H1 (cell line): ENCODE measurements at regions not wholly inside any gene's neighbourhood (a gene's known extent, or its start where the extent isn't known, plus 50 kb on each side); places are given as distances from the start of the nearest gene placed in this dataset.

Source experiments
- PHF8 ChIP-seq: fragments of 200-600 bp; sonication (generic); conservative IDR thresholded peaks from 2 replicates; pipeline ENCODE4 v1.7.1; 2012; ENCODE audit warnings: low read depth, mild to moderate bottlenecking, inconsistent platforms, low read length, moderate library complexity
- SAP30 ChIP-seq: fragments of 300-600 bp; sonication (generic); IDR thresholded peaks from 2 replicates; pipeline ENCODE4 v1.7.1; 2012; ENCODE audit warnings: low read length, moderate library complexity, mild to moderate bottlenecking, inconsistent platforms; ENCODE audit not compliant: insufficient read depth, insufficient replicate concordance
- TAF1 ChIP-seq: IDR thresholded peaks from 2 replicates; pipeline ENCODE4 v1.6.1; 2011; ENCODE audit warnings: mild to moderate bottlenecking, low read depth, low read length
- TCF12 ChIP-seq: IDR thresholded peaks from 2 replicates; pipeline ENCODE4 v1.6.1; 2011; ENCODE audit warnings: low read depth, mild to moderate bottlenecking, low read length
- TF ChIP-seq, protein P1 (sequence below): fragments of 300-600 bp; sonication (generic); IDR thresholded peaks from 2 replicates; pipeline ENCODE4 v1.7.1; 2012; ENCODE audit warnings: low read length, moderate library complexity, mild to moderate bottlenecking, inconsistent platforms; ENCODE audit not compliant: insufficient replicate concordance
- TF ChIP-seq, protein P2 (sequence below): IDR thresholded peaks from 2 replicates; pipeline ENCODE4 v1.6.1; 2011; ENCODE audit warnings: low read depth, mild to moderate bottlenecking, low read length; ENCODE audit not compliant: insufficient read depth

DNA sequence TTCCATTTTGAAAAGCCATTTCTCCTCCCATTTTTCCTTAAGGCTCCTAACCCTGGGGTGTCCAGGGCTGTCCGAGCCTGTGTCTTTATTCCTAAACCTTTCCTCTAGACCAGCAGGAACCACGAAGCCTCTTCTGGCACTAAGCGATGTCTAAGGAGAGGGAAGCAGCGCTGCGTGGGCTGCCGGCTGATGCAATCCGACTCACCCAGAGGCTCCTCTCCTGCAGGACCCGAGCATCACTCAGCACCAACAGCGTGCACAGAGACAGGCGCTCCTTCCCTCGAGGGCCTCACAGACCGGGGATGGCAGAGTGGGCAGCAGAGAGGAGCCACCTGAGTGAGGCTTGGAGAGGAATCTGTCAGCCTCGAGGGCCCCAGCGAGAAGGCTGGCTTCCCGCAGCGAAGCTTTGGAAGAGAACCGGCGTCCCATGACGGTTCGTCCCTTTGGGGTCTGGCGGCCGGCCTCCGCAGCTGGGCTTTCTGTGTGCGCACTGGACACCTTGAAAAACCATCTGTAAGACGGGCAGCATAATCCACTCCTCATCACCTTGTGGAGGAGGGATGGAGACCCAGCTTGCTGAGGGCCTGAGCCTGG lies 174.3 kb downstream of the FOXL1 start (continued):
- TF ChIP-seq, protein P1, sequence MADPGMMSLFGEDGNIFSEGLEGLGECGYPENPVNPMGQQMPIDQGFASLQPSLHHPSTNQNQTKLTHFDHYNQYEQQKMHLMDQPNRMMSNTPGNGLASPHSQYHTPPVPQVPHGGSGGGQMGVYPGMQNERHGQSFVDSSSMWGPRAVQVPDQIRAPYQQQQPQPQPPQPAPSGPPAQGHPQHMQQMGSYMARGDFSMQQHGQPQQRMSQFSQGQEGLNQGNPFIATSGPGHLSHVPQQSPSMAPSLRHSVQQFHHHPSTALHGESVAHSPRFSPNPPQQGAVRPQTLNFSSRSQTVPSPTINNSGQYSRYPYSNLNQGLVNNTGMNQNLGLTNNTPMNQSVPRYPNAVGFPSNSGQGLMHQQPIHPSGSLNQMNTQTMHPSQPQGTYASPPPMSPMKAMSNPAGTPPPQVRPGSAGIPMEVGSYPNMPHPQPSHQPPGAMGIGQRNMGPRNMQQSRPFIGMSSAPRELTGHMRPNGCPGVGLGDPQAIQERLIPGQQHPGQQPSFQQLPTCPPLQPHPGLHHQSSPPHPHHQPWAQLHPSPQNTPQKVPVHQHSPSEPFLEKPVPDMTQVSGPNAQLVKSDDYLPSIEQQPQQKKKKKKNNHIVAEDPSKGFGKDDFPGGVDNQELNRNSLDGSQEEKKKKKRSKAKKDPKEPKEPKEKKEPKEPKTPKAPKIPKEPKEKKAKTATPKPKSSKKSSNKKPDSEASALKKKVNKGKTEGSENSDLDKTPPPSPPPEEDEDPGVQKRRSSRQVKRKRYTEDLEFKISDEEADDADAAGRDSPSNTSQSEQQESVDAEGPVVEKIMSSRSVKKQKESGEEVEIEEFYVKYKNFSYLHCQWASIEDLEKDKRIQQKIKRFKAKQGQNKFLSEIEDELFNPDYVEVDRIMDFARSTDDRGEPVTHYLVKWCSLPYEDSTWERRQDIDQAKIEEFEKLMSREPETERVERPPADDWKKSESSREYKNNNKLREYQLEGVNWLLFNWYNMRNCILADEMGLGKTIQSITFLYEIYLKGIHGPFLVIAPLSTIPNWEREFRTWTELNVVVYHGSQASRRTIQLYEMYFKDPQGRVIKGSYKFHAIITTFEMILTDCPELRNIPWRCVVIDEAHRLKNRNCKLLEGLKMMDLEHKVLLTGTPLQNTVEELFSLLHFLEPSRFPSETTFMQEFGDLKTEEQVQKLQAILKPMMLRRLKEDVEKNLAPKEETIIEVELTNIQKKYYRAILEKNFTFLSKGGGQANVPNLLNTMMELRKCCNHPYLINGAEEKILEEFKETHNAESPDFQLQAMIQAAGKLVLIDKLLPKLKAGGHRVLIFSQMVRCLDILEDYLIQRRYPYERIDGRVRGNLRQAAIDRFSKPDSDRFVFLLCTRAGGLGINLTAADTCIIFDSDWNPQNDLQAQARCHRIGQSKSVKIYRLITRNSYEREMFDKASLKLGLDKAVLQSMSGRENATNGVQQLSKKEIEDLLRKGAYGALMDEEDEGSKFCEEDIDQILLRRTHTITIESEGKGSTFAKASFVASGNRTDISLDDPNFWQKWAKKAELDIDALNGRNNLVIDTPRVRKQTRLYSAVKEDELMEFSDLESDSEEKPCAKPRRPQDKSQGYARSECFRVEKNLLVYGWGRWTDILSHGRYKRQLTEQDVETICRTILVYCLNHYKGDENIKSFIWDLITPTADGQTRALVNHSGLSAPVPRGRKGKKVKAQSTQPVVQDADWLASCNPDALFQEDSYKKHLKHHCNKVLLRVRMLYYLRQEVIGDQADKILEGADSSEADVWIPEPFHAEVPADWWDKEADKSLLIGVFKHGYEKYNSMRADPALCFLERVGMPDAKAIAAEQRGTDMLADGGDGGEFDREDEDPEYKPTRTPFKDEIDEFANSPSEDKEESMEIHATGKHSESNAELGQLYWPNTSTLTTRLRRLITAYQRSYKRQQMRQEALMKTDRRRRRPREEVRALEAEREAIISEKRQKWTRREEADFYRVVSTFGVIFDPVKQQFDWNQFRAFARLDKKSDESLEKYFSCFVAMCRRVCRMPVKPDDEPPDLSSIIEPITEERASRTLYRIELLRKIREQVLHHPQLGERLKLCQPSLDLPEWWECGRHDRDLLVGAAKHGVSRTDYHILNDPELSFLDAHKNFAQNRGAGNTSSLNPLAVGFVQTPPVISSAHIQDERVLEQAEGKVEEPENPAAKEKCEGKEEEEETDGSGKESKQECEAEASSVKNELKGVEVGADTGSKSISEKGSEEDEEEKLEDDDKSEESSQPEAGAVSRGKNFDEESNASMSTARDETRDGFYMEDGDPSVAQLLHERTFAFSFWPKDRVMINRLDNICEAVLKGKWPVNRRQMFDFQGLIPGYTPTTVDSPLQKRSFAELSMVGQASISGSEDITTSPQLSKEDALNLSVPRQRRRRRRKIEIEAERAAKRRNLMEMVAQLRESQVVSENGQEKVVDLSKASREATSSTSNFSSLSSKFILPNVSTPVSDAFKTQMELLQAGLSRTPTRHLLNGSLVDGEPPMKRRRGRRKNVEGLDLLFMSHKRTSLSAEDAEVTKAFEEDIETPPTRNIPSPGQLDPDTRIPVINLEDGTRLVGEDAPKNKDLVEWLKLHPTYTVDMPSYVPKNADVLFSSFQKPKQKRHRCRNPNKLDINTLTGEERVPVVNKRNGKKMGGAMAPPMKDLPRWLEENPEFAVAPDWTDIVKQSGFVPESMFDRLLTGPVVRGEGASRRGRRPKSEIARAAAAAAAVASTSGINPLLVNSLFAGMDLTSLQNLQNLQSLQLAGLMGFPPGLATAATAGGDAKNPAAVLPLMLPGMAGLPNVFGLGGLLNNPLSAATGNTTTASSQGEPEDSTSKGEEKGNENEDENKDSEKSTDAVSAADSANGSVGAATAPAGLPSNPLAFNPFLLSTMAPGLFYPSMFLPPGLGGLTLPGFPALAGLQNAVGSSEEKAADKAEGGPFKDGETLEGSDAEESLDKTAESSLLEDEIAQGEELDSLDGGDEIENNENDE, result no peak
- TF ChIP-seq SAP30, result no peak
- TF ChIP-seq TCF12, result no peak
- TF ChIP-seq PHF8, result no peak
- TF ChIP-seq, protein P2, sequence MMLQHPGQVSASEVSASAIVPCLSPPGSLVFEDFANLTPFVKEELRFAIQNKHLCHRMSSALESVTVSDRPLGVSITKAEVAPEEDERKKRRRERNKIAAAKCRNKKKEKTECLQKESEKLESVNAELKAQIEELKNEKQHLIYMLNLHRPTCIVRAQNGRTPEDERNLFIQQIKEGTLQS, result no peak
- TF ChIP-seq TAF1, result no peak
